ENCODE measurements at regions not wholly inside any gene's neighbourhood (a gene's known extent, or its start where the extent isn't known, plus 50 kb on each side); places are given as distances from the start of the nearest gene placed in this dataset.

DNA sequence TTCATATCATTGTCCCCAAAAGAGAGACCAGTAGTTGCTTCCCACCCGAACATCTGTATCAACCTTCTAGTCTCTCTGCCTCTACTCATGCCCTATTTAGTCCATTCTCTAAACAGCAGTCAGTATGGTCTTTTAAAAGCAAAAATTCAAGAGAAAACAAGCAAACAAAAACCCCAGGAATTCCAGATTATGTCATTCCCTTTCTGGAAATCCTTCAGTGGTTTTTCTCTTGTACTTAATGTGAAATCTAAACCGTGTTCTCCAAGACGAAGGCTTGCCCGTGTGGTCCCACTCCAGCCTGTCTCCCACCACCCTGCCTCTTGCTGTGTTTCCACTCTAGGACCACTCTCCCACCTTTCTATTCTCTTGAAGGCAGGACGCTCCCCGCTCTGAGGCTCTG, 90.8 kb downstream of the TMEM30B start:
- H3K9me3 ChIP-seq, result no peaks in the 10 kb centered on the region
- H3K4me1 ChIP-seq, result peaks cover 13% of the 10 kb centered on the region
- H3K27ac ChIP-seq, result no peak overlapping the region
- no peaks in the 10 kb centered on the region for H3K36me3 ChIP-seq
- DNase-seq (ENCODE audit: extremely low spot score in 2 of 2), result no peak
- H3K27me3 ChIP-seq, result no peaks in the 10 kb centered on the region
- H3K4me3 ChIP-seq, result no peak overlapping the region
- TF ChIP-seq, protein P1, sequence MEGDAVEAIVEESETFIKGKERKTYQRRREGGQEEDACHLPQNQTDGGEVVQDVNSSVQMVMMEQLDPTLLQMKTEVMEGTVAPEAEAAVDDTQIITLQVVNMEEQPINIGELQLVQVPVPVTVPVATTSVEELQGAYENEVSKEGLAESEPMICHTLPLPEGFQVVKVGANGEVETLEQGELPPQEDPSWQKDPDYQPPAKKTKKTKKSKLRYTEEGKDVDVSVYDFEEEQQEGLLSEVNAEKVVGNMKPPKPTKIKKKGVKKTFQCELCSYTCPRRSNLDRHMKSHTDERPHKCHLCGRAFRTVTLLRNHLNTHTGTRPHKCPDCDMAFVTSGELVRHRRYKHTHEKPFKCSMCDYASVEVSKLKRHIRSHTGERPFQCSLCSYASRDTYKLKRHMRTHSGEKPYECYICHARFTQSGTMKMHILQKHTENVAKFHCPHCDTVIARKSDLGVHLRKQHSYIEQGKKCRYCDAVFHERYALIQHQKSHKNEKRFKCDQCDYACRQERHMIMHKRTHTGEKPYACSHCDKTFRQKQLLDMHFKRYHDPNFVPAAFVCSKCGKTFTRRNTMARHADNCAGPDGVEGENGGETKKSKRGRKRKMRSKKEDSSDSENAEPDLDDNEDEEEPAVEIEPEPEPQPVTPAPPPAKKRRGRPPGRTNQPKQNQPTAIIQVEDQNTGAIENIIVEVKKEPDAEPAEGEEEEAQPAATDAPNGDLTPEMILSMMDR (IDR thresholded peaks at IDR 0.05), result no peak
- no peak for TF ChIP-seq POLR2A (IDR thresholded peaks at IDR 0.05)
- TF ChIP-seq POLR2AphosphoS5 (IDR thresholded peaks at IDR 0.05; ENCODE audit: insufficient read depth in 1 of 2, low read depth in 1 of 2), result no peak
- intact Hi-C loops (cut with DNase I), result no loop called here

DNA sequence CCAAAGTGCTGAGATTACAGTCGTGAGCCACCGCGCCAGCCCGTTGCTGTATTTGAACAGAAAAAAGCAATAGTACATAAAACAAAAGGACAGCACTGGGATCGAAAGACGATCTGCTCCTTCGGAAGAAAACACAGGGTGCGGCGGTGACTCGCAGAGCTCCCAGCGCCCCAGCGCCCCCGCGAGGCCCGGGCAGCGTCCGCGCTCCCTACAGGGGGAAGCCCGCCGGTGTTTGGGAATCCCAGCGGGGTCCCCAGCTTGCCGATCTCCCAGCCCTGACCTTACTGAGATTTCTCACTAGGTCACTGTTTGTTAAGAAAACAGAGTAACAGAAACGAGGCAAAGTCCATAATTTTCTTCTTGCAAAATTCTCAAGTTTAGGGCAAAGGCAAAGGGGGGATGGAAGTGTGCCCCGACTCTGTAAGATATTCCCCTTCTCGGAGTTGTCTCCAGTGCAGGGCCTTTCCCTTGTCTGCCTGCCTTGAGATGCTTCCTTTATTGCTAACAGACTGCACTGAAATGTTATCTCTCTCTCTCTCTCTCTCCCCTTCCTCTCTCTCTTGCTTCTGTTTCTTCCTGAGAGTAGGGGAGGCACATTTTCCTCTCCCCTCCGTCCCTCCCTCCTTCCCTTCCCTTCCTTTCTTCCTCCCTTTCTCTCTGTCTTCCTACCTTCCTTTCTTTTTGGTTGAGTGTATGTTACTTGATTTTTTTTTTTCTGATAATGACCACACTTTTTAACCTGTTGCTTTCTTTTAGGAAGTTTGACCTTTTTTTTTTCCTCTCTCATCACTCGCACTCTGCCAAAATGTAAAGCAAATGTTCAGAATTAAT, 91.9 kb downstream of the TMEM30B start:
- intact Hi-C loops (cut with DNase I), result no loop called here
- TF ChIP-seq, protein P1 (IDR thresholded peaks at IDR 0.05), result peak in 1 of 3 experiments; percentile 28
- no peak for TF ChIP-seq POLR2A (IDR thresholded peaks at IDR 0.05)
- TF ChIP-seq POLR2AphosphoS5 (IDR thresholded peaks at IDR 0.05; ENCODE audit: insufficient read depth in 1 of 2, low read depth in 1 of 2), result no peak
- DNase-seq (ENCODE audit: extremely low spot score in 2 of 2), result no peak

DNA sequence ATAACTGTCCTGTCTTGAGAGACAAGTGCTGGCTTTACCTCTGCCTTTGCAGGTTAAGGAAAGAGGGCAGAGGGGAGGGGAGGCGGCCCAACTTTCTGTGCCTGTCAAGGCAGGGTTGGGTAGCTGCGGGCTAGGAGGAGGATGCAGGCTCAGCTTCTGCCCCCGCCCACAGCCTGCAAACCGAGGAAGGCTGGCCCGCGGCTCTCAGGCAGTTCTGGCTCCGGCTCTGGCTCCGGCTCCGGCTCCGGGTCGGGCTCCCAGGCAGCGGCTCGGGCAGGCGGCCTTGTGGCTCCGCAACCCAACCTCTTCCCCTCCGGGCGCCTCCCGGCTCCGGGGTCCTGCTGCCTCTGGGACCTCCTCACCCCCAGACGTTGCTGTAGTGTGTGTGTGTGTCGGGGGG, 92.9 kb downstream of the TMEM30B start:
- no peak overlapping the region for H3K27ac ChIP-seq
- intact Hi-C loops (cut with DNase I), result no loop called here
- peak overlapping the region; percentile 28 to 50 for H3K4me3 ChIP-seq

More for the DNA sequence above, 91.9 kb downstream of the TMEM30B start:
- Histone ChIP-seq H3K27me3 (no peaks in the 10 kb centered on the region), H3K27ac (peak overlapping the region; percentile 37), H3K36me3 (no peaks in the 10 kb centered on the region), H3K4me1 (peaks cover 13% of the 10 kb centered on the region), H3K9me3 (no peaks in the 10 kb centered on the region), H3K4me3 (peak overlapping the region; percentile 28 to 50)

DNA sequence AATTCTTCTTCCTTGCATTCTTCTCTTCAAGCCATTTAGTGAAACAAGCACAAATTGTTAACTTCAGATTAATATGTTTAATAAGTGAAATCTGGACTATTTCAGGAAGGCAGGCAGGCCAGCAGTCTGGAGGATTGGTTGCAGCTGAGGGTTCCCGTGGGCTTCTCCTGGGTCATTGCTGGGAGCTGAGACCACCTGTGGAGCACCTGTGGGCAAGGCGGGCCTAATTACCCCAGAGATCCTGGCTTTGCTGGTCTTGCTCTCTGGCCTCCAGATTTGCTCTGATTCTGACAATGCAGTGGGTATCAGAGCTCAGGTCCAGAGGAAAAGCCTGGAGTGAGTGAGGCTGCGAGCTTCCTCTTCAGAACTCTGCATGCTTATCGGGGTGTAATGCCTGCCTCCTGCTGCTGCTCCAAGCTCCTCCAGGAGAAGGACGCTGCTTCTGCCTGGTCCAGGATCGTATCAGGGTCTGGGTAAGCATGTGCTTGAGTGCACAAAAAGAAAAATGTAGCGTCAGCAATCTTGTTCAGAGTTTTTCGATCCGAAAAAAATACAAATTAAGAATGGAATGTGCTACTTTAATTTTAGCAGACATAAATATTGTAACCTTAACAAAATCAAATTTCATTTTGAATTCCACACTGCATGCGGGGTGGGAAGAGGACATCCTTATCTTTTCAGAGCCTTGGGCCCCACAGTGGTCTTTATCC, 93.8 kb downstream of the TMEM30B start:
- no peak for DNase-seq (ENCODE audit: extremely low spot score in 2 of 2)
- TF ChIP-seq, protein P1 (IDR thresholded peaks at IDR 0.05), result no peak
- TF ChIP-seq POLR2AphosphoS5 (IDR thresholded peaks at IDR 0.05; ENCODE audit: insufficient read depth in 1 of 2, low read depth in 1 of 2), result no peak
- TF ChIP-seq POLR2A (IDR thresholded peaks at IDR 0.05), result no peak
- no peaks in the 10 kb centered on the region for H3K9me3 ChIP-seq
- H3K4me1 ChIP-seq, result peaks cover 13% of the 10 kb centered on the region
- H3K27me3 ChIP-seq, result no peaks in the 10 kb centered on the region
- H3K27ac ChIP-seq, result no peak overlapping the region
- H3K4me3 ChIP-seq, result no peak overlapping the region
- no peaks in the 10 kb centered on the region for H3K36me3 ChIP-seq
- intact Hi-C loops (cut with DNase I), result no loop called here

More for the DNA sequence above, 92.9 kb downstream of the TMEM30B start:
- no peak for DNase-seq (ENCODE audit: extremely low spot score in 2 of 2)
- Histone ChIP-seq H3K36me3 (no peaks in the 10 kb centered on the region), H3K9me3 (no peaks in the 10 kb centered on the region), H3K4me1 (peaks cover 13% of the 10 kb centered on the region), H3K27me3 (no peaks in the 10 kb centered on the region)
- TF ChIP-seq POLR2AphosphoS5 (IDR thresholded peaks at IDR 0.05; ENCODE audit: insufficient read depth in 1 of 2, low read depth in 1 of 2), result no peak
- TF ChIP-seq, protein P1 (IDR thresholded peaks at IDR 0.05), result no peak
- TF ChIP-seq POLR2A (IDR thresholded peaks at IDR 0.05), result no peak

Measured in vagina (tissue), 2 donors.